Astrocyte (in vitro differentiated cells and primary cell): ENCODE measurements at regions not wholly inside any gene's neighbourhood (a gene's known extent, or its start where the extent isn't known, plus 50 kb on each side); places are given as distances from the start of the nearest gene placed in this dataset.

Source experiments
- DNase-seq: peaks from one replicate; pipeline ENCODE4 v3.0.0-alpha.2; 2010; ENCODE audit warnings: low read depth
- FAIRE-seq: peaks from 2 replicates; lab custom pipeline; 2011; peaks lifted over from hg19 to GRCh38; lab: Jason Lieb, UNC
- H2AFZ ChIP-seq: 2 replicates; pipeline ENCODE4 v1.6.0; 2012; ENCODE audit warnings: low read depth, low read length, inconsistent platforms
- H3K27ac ChIP-seq: 2 replicates; pipeline ENCODE4 v1.5.1; 2011; ENCODE audit warnings: low read depth, low read length, inconsistent platforms
- H3K27me3 ChIP-seq: 2 replicates; pipeline ENCODE4 v1.6.0; 2011; ENCODE audit warnings: low read length, inconsistent platforms; ENCODE audit not compliant: insufficient read depth
- H3K36me3 ChIP-seq: 2 replicates; pipeline ENCODE4 v1.5.1; 2011; ENCODE audit warnings: low read length, inconsistent platforms; ENCODE audit not compliant: insufficient read depth
- H3K4me1 ChIP-seq: 2 replicates; pipeline ENCODE4 v1.5.1; 2011; ENCODE audit warnings: low read length, inconsistent platforms; ENCODE audit not compliant: insufficient read depth
- H3K4me2 ChIP-seq: 2 replicates; pipeline ENCODE4 v1.6.0; 2012; ENCODE audit warnings: low read length, inconsistent platforms
- H3K4me3 ChIP-seq: 2 replicates; pipeline ENCODE4 v1.5.1; 2011; ENCODE audit warnings: low read depth, mild to moderate bottlenecking, low read length, inconsistent platforms; ENCODE audit not compliant: insufficient read depth
- H3K79me2 ChIP-seq: 2 replicates; pipeline ENCODE4 v1.6.0; 2012; ENCODE audit warnings: mild to moderate bottlenecking, low read length, inconsistent platforms; ENCODE audit not compliant: insufficient read depth
- H3K9ac ChIP-seq: 2 replicates; pipeline ENCODE4 v1.6.0; 2012; ENCODE audit warnings: mild to moderate bottlenecking, low read length, inconsistent platforms
- H3K9me3 ChIP-seq: 2 replicates; pipeline ENCODE4 v1.5.1; 2012; ENCODE audit warnings: low read depth, mild to moderate bottlenecking, low read length, inconsistent platforms; ENCODE audit not compliant: insufficient read depth
- H4K20me1 ChIP-seq: 2 replicates; pipeline ENCODE4 v1.6.0; 2012; ENCODE audit warnings: low read length, inconsistent platforms; ENCODE audit not compliant: insufficient read depth
- H3K27ac Mint-ChIP-seq: one replicate; pipeline ENCODE4 v1.8.0; 2021; ENCODE audit warnings: mild to moderate bottlenecking, mixed read lengths; ENCODE audit not compliant: unreplicated experiment
- H3K27me3 Mint-ChIP-seq: one replicate; pipeline ENCODE4 v1.8.0; 2021; ENCODE audit warnings: low read depth, mixed read lengths; ENCODE audit not compliant: unreplicated experiment
- H3K36me3 Mint-ChIP-seq: one replicate; pipeline ENCODE4 v1.8.0; 2021; ENCODE audit warnings: low read depth, mixed read lengths; ENCODE audit not compliant: unreplicated experiment
- H3K4me1 Mint-ChIP-seq: one replicate; pipeline ENCODE4 v1.8.0; 2021; ENCODE audit warnings: low read depth, mixed read lengths; ENCODE audit not compliant: unreplicated experiment
- H3K4me3 Mint-ChIP-seq: one replicate; pipeline ENCODE4 v1.8.0; 2021; ENCODE audit warnings: mild to moderate bottlenecking, moderate library complexity, mixed read lengths; ENCODE audit not compliant: unreplicated experiment
- H3K9me3 Mint-ChIP-seq: one replicate; pipeline ENCODE4 v1.8.0; 2021; ENCODE audit warnings: mild to moderate bottlenecking, mixed read lengths; ENCODE audit not compliant: unreplicated experiment
- CTCF ChIP-seq: IDR thresholded peaks from 2 replicates; pipeline ENCODE4 v1.5.1; 2011; ENCODE audit warnings: low read depth, mild to moderate bottlenecking, inconsistent platforms, low read length, moderate library complexity; ENCODE audit not compliant: insufficient read depth
- EZH2 ChIP-seq: IDR thresholded peaks from 2 replicates; pipeline ENCODE4 v1.6.1; 2012; ENCODE audit warnings: mild to moderate bottlenecking, low read length, inconsistent platforms; ENCODE audit not compliant: insufficient read depth

DNA sequence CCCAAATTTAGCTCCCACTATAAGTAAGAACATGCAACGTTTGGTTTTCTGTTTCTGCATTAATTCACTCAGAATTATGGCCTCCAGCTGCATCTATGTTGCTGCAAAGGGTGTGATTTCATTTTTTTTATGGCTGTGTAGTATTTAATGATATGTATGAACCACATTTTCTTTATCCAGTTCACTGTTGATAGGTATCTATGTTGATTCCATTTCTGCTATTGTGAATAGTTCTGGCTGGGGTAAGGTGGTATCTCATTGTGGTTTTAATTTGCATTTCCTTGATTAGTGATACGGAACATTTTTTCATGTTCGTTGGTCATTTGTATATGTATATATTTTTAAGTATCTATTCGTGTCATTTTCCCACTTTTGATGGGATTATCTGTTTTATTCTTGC lies 674.3 kb downstream of the NUP35 start:
- FAIRE-seq = no peak

GRCh38 chr2:183799761-183800160 lies 675.5 kb downstream of the NUP35 start:
- DNase-seq (no peak), FAIRE-seq (no peak)
- Mint-ChIP-seq H3K9me3 (peaks cover 4% of the 10 kb centered on the region), H3K27me3 (no peaks in the 10 kb centered on the region), H3K36me3 (no peaks in the 10 kb centered on the region), H3K27ac (no peak overlapping the region), H3K4me3 (no peak overlapping the region), H3K4me1 (no peaks in the 10 kb centered on the region)
- Histone ChIP-seq H3K9ac (no peak overlapping the region), H2AFZ (no peak overlapping the region), H3K9me3 (peaks cover 5% of the 10 kb centered on the region), H3K4me2 (no peak overlapping the region), H3K27ac (no peak overlapping the region), H3K79me2 (no peaks in the 10 kb centered on the region), H3K4me3 (no peak overlapping the region), H4K20me1 (no peaks in the 10 kb centered on the region), H3K4me1 (no peaks in the 10 kb centered on the region), H3K27me3 (no peaks in the 10 kb centered on the region), H3K36me3 (no peaks in the 10 kb centered on the region)
- no peak for TF ChIP-seq CTCF
- no peak for TF ChIP-seq EZH2

More for the DNA sequence above, 674.3 kb downstream of the NUP35 start:
- peaks cover 3% of the 10 kb centered on the region for H3K9me3 ChIP-seq
- no peak overlapping the region for H3K27ac ChIP-seq
- Mint-ChIP-seq H3K27ac (no peak overlapping the region), H3K36me3 (no peaks in the 10 kb centered on the region), H3K4me3 (no peak overlapping the region), H3K27me3 (no peaks in the 10 kb centered on the region), H3K9me3 (peaks cover 5% of the 10 kb centered on the region), H3K4me1 (no peaks in the 10 kb centered on the region)
- DNase-seq = no peak
- H2AFZ ChIP-seq = no peak overlapping the region
- no peak overlapping the region for H3K9ac ChIP-seq
- no peaks in the 10 kb centered on the region for H3K36me3 ChIP-seq
- no peaks in the 10 kb centered on the region for H3K4me1 ChIP-seq
- H3K79me2 ChIP-seq = no peaks in the 10 kb centered on the region
- no peaks in the 10 kb centered on the region for H4K20me1 ChIP-seq
- no peaks in the 10 kb centered on the region for H3K27me3 ChIP-seq
- H3K4me2 ChIP-seq = no peak overlapping the region
- no peak overlapping the region for H3K4me3 ChIP-seq
- TF ChIP-seq EZH2 = no peak
- TF ChIP-seq CTCF = no peak

DNA sequence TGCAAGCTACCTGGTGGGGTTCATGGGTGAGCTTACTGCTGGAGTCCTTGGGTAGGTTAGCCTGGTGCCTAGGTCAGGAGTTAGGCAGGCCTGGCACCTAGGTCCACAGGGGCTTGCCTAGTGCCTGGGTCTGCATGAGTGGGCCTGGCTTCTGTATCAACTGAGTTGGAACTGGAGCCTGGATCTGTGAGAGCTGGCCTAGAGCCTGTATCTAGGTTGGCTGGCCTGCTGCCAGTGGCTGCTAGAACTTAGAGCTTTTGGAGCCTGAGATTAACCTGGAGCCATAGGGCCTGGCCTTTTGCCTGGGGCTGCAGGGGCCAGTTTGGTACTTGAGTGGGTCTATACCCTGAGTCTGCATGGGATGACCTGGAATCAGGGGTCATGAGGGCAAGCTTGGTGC lies 679.4 kb downstream of the NUP35 start:
- no peaks in the 10 kb centered on the region for H3K79me2 ChIP-seq
- Mint-ChIP-seq H3K9me3 (peaks cover 4% of the 10 kb centered on the region), H3K27ac (no peak overlapping the region), H3K4me1 (no peaks in the 10 kb centered on the region), H3K4me3 (no peak overlapping the region), H3K36me3 (no peaks in the 10 kb centered on the region), H3K27me3 (no peaks in the 10 kb centered on the region)
- H3K4me3 ChIP-seq = no peak overlapping the region
- no peak overlapping the region for H3K4me2 ChIP-seq
- no peak overlapping the region for H3K27ac ChIP-seq
- DNase-seq (no peak), FAIRE-seq (no peak)
- H3K9ac ChIP-seq = no peak overlapping the region
- no peak overlapping the region for H2AFZ ChIP-seq
- H3K4me1 ChIP-seq = no peaks in the 10 kb centered on the region
- H4K20me1 ChIP-seq = no peaks in the 10 kb centered on the region
- no peaks in the 10 kb centered on the region for H3K36me3 ChIP-seq
- H3K27me3 ChIP-seq = no peaks in the 10 kb centered on the region
- TF ChIP-seq CTCF (no peak), EZH2 (no peak)
- H3K9me3 ChIP-seq = peaks cover 5% of the 10 kb centered on the region
